ENCODE measurements at regions not wholly inside any gene's neighbourhood (a gene's known extent, or its start where the extent isn't known, plus 50 kb on each side); places are given as distances from the start of the nearest gene placed in this dataset.

GRCh38 chr18:45376193-45376592 is 239.1 kb upstream of the SLC14A2 start:
- no peak for TF ChIP-seq POLR2A (IDR thresholded peaks at IDR 0.05; ENCODE audit: low read depth, low read length)
- TF ChIP-seq CTCF (IDR thresholded peaks at IDR 0.05; ENCODE audit: extremely low read depth in 1 of 2, insufficient read depth in 1 of 2, low read depth in 1 of 2, low read length in 2 of 2), result no peak
- no peak for TF ChIP-seq POLR2AphosphoS5 (IDR thresholded peaks at IDR 0.05; ENCODE audit: insufficient read depth, low read depth, low read length)
- TF ChIP-seq EZH2 (IDR thresholded peaks at IDR 0.05; ENCODE audit: borderline replicate concordance, low read depth, low read length, severe bottlenecking), result no peak
- TF ChIP-seq GATA2 (IDR thresholded peaks at IDR 0.05; ENCODE audit: insufficient read depth, insufficient read length, low read depth, low read length), result no peak
- no peak for TF ChIP-seq FOS (IDR thresholded peaks at IDR 0.05; ENCODE audit: borderline replicate concordance, insufficient read depth, low read length)

Data from endothelial cell of umbilical vein (primary cell).